NCI-H748 (cell line): ENCODE measurements at regions not wholly inside any gene's neighbourhood (a gene's known extent, or its start where the extent isn't known, plus 50 kb on each side); places are given as distances from the start of the nearest gene placed in this dataset.
A peak's percentile ranks its signal among the peaks of the same experiment; 100 is the strongest.
"Not testable (repeated sequence)": the region's sequence is repeated elsewhere in the genome, so short reads cannot be mapped to it uniquely, and the experiment has no call there.

Source experiments
- DNase-seq: peaks from one replicate; lab custom pipeline; 2025; ENCODE audit not compliant: unreplicated experiment; lab: John Stamatoyannopoulos, UW

GRCh38 chr5:108532129-108532445 lies 150.2 kb upstream of the FBXL17 start:
- not testable (repeated sequence) for DNase-seq

- DNase-seq: no peak
These were observed 149.7 kb upstream of the FBXL17 start for GRCh38 chr5:108531367-108532128.

- DNase-seq: no peak
These were observed 148.8 kb upstream of the FBXL17 start for GRCh38 chr5:108530706-108531105.

GRCh38 chr5:108529381-108529780 lies 147.5 kb upstream of the FBXL17 start:
- no peak for DNase-seq

- DNase-seq: no peak
These were observed 146.8 kb upstream of the FBXL17 start for GRCh38 chr5:108528655-108529054.

GRCh38 chr5:108524564-108524963 lies 142.7 kb upstream of the FBXL17 start:
- DNase-seq: no peak

- DNase-seq: no peak
These were observed 141.5 kb upstream of the FBXL17 start for GRCh38 chr5:108523360-108523759.

- peak; percentile 55 for DNase-seq
These were observed 140.1 kb upstream of the FBXL17 start for GRCh38 chr5:108521841-108522506.

GRCh38 chr5:108521011-108521700 lies 139.3 kb upstream of the FBXL17 start:
- no peak for DNase-seq

- DNase-seq: no peak
These were observed 134.9 kb upstream of the FBXL17 start for GRCh38 chr5:108516785-108517184.

GRCh38 chr5:108515517-108516105 lies 133.7 kb upstream of the FBXL17 start:
- DNase-seq: no peak

GRCh38 chr5:108508979-108509378 lies 127.1 kb upstream of the FBXL17 start:
- no peak for DNase-seq

GRCh38 chr5:108507631-108508030 lies 125.7 kb upstream of the FBXL17 start:
- DNase-seq: no peak

- no peak for DNase-seq
These were observed 123.7 kb upstream of the FBXL17 start for GRCh38 chr5:108505608-108506007.

GRCh38 chr5:108504974-108505373 lies 123.1 kb upstream of the FBXL17 start:
- DNase-seq: no peak

GRCh38 chr5:108503986-108504385 lies 122.1 kb upstream of the FBXL17 start:
- DNase-seq: no peak

- not testable (repeated sequence) for DNase-seq
These were observed 113.7 kb upstream of the FBXL17 start for GRCh38 chr5:108495615-108496014.

GRCh38 chr5:108487951-108488350 lies 106.1 kb upstream of the FBXL17 start:
- DNase-seq: no peak

GRCh38 chr5:108484035-108484434 lies 102.1 kb upstream of the FBXL17 start:
- no peak for DNase-seq

GRCh38 chr5:108481355-108481931 lies 99.5 kb upstream of the FBXL17 start:
- DNase-seq: peak; percentile 46

GRCh38 chr5:108472237-108472636 lies 90.3 kb upstream of the FBXL17 start:
- no peak for DNase-seq
